Right atrium auricular region (tissue), 2 donors: ENCODE measurements at regions not wholly inside any gene's neighbourhood (a gene's known extent, or its start where the extent isn't known, plus 50 kb on each side); places are given as distances from the start of the nearest gene placed in this dataset.

ENCODE experiments used
- DNase-seq: peaks from one replicate; pipeline ENCODE4 v3.0.0-alpha.2; 2019; ENCODE audit warnings: low spot score
- H3K27ac ChIP-seq, 2 donors: fragments of 200-600 bp; sonication (generic); 1 replicate in 1 of 2; 2 replicates in 1 of 2; pipeline ENCODE4 v1.5.1; 2016 to 2019
- H3K27me3 ChIP-seq, 2 donors: fragments of 200-600 bp; sonication (generic); one replicate each; pipeline versions ENCODE4 v1.5.1 to v1.6.0; 2017 to 2019
- H3K36me3 ChIP-seq: fragments of 200-600 bp; sonication (generic); one replicate; pipeline ENCODE4 v1.5.1; 2016
- H3K4me1 ChIP-seq, 2 donors: fragments of 200-600 bp; sonication (generic); one replicate each; pipeline versions ENCODE4 v1.5.1 to v1.6.0; 2017 to 2019
- H3K4me3 ChIP-seq, 2 donors: fragments of 200-600 bp; sonication (generic); 1 replicate in 1 of 2; 2 replicates in 1 of 2; pipeline ENCODE4 v1.5.1; 2017 to 2019; ENCODE audit warnings: mild to moderate bottlenecking in 1 of 2, moderate library complexity in 1 of 2
- H3K9me3 ChIP-seq, 2 donors: fragments of 200-600 bp; sonication (generic); one replicate each; pipeline ENCODE4 v1.5.1; 2019
- TF ChIP-seq, protein P1 (sequence below), 2 donors: fragments of 200-600 bp; sonication (generic); IDR thresholded peaks; one replicate each; pipeline ENCODE4 v1.5.1; 2019; ENCODE audit warnings: antibody characterized with exemption in 2 of 2

DNA sequence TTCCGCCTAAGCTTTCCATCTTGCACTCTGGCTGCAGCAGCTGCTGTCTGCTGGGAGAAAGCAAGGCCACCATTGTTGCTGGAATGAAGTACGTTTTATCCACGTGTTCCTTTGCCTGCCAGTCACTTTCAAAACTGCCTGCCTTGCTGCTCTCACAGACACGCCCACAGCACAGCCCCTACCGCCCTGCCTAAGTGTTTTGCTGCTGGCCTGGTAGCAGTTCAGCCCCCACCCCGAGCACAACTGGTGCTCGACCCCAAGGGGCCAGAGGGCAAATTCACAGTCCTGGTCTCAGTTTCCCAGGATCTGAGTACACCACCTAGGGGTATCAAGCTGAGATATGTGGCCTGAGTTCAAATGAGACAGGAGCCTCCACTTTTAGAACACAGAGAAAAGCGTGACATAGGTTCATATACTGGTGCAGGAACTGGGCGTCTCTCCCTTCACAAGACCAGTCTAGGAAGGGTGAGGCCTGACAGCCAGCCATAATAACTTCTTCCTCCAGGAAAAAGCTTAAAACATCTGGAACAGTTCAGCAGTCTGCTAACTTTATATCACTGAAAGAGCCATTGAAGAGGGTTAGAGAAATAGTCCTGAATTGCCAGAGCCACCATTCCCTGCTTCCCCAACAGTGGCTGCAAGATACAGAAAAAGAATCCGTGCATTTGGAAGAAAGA lies 1012.3 kb downstream of the ZPLD1 start:
- Histone ChIP-seq H3K36me3 (no peaks in the 10 kb centered on the region), H3K9me3 (no peaks in the 10 kb centered on the region), H3K27me3 (no peaks in the 10 kb centered on the region), H3K4me1 (no peaks in the 10 kb centered on the region), H3K4me3 (no peak overlapping the region), H3K27ac (no peak overlapping the region)
- TF ChIP-seq, protein P1, sequence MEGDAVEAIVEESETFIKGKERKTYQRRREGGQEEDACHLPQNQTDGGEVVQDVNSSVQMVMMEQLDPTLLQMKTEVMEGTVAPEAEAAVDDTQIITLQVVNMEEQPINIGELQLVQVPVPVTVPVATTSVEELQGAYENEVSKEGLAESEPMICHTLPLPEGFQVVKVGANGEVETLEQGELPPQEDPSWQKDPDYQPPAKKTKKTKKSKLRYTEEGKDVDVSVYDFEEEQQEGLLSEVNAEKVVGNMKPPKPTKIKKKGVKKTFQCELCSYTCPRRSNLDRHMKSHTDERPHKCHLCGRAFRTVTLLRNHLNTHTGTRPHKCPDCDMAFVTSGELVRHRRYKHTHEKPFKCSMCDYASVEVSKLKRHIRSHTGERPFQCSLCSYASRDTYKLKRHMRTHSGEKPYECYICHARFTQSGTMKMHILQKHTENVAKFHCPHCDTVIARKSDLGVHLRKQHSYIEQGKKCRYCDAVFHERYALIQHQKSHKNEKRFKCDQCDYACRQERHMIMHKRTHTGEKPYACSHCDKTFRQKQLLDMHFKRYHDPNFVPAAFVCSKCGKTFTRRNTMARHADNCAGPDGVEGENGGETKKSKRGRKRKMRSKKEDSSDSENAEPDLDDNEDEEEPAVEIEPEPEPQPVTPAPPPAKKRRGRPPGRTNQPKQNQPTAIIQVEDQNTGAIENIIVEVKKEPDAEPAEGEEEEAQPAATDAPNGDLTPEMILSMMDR (IDR thresholded peaks at IDR 0.05): no peak
- DNase-seq: no peak

DNA sequence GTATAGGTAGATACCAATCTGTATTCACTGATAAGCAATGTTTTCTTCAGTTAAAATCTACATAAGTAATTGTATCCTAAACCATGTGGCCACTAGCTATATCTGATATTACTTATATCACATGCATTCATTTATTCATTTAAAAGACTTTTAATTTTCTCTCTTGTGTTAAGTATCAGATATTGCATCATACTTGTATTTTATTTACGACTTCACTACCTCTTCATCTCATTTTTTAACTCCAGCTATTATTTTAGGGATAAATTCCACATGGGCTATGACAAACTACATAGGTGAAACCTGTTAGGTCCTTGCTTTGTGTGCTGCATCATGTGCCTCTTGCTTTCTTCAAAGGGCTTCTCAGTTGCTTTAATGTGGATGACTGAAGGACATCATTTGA lies 1018.3 kb downstream of the ZPLD1 start:
- no peaks in the 10 kb centered on the region for H3K4me1 ChIP-seq
- no peak for DNase-seq
- H3K9me3 ChIP-seq: no peaks in the 10 kb centered on the region
- TF ChIP-seq, protein P1 (IDR thresholded peaks at IDR 0.05): no peak
- H3K4me3 ChIP-seq: no peak overlapping the region
- H3K27me3 ChIP-seq: no peaks in the 10 kb centered on the region
- no peaks in the 10 kb centered on the region for H3K36me3 ChIP-seq
- no peak overlapping the region for H3K27ac ChIP-seq

GRCh38 chr3:103459815-103460214 lies 1025.0 kb downstream of the ZPLD1 start:
- no peaks in the 10 kb centered on the region for H3K36me3 ChIP-seq

DNA sequence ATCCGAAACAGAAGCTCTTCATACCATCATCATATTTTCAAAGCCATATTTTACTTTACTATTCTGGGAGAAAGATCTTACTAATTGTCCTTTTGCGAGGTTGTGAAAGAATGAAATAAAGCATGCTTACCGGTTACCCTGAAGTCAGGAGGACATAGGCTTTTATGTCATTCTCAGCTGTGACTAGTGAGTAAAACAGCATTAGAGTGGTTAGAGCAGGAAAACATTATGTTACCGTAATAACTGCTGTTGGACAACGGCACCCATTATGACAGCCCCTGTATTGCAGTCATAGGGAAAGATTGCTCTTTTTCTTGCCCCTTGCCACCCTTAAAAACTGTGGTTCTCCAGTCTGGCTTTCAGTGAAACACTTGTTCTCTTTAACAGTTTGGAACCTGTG lies 1035.7 kb downstream of the ZPLD1 start:
- TF ChIP-seq, protein P1 (IDR thresholded peaks at IDR 0.05): no peak
- Histone ChIP-seq H3K4me3 (no peak overlapping the region), H3K27me3 (no peaks in the 10 kb centered on the region), H3K36me3 (no peaks in the 10 kb centered on the region), H3K9me3 (no peaks in the 10 kb centered on the region), H3K27ac (no peak overlapping the region), H3K4me1 (no peaks in the 10 kb centered on the region)
- DNase-seq: no peak

More at GRCh38 chr3:103459815-103460214, 1025.0 kb downstream of the ZPLD1 start:
- no peak for DNase-seq
- Histone ChIP-seq H3K27me3 (no peaks in the 10 kb centered on the region), H3K4me3 (no peak overlapping the region), H3K9me3 (no peaks in the 10 kb centered on the region), H3K4me1 (no peaks in the 10 kb centered on the region), H3K27ac (no peak overlapping the region)
- TF ChIP-seq, protein P1 (IDR thresholded peaks at IDR 0.05): no peak

- TF ChIP-seq, protein P1 (IDR thresholded peaks at IDR 0.05): no peak
- no peaks in the 10 kb centered on the region for H3K27me3 ChIP-seq
- H3K4me1 ChIP-seq: no peaks in the 10 kb centered on the region
- no peak overlapping the region for H3K4me3 ChIP-seq
- no peaks in the 10 kb centered on the region for H3K9me3 ChIP-seq
- H3K36me3 ChIP-seq: no peaks in the 10 kb centered on the region
- no peak overlapping the region for H3K27ac ChIP-seq
- DNase-seq: no peak
Measured at GRCh38 chr3:103494011-103494410, 1059.2 kb downstream of the ZPLD1 start.

DNA sequence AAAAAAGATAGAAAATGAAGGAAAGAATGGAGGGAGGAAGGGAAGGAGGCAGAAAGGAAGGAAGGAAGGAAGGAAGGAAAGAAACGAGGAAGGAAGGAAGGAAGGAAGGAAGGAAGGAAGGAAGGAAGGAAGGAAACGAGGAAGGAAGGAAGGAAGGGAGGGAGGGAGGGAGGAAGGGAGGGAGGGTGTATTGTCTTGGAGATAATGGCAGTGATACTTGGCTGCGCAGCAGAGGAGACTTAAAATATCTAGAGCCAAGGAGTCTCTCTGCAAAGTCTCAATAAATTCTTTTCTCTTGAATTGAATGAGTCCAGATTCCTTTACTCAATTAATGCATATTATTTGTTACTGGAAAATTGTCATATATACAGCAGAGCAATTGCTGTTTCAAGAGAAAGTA lies 1059.7 kb downstream of the ZPLD1 start:
- Histone ChIP-seq H3K4me3 (no peak overlapping the region), H3K9me3 (no peaks in the 10 kb centered on the region), H3K4me1 (no peaks in the 10 kb centered on the region), H3K27ac (no peak overlapping the region), H3K27me3 (no peaks in the 10 kb centered on the region), H3K36me3 (no peaks in the 10 kb centered on the region)
- no peak for DNase-seq
- TF ChIP-seq, protein P1 (IDR thresholded peaks at IDR 0.05): no peak
